ENCODE measurements at regions not wholly inside any gene's neighbourhood (a gene's known extent, or its start where the extent isn't known, plus 50 kb on each side); places are given as distances from the start of the nearest gene placed in this dataset.

- H3K23ac ChIP-seq (ENCODE audit: insufficient read length): no peak overlapping the region
- no peak overlapping the region for H3K14ac ChIP-seq (ENCODE audit: insufficient read length)
- no peaks in the 10 kb centered on the region for H3K36me3 ChIP-seq (ENCODE audit: control insufficient read depth in 2 of 4, insufficient read depth in 4 of 4, low read length in 3 of 4)
- no peak overlapping the region for H2AK5ac ChIP-seq (ENCODE audit: low read depth, low read length)
- no peak overlapping the region for H3K4ac ChIP-seq (replicated peaks; ENCODE audit: insufficient read length, low read depth, low read length)
- no peaks in the 10 kb centered on the region for H3K27me3 ChIP-seq (replicated peaks in 1 of 4; ENCODE audit: control insufficient read depth in 3 of 4, extremely low read depth in 1 of 4, insufficient read depth in 3 of 4, low read length in 3 of 4)
- no peak overlapping the region for H3K4me3 ChIP-seq (ENCODE audit: extremely low read depth in 1 of 4, insufficient read depth in 2 of 4, low read depth in 3 of 4, low read length in 4 of 4)
- H2AFZ ChIP-seq (ENCODE audit: low read length): no peak overlapping the region
- no peak overlapping the region for H4K5ac ChIP-seq (ENCODE audit: insufficient read length, low read depth, low read length)
- FAIRE-seq (no peak), DNase-seq (ENCODE audit: low read depth in 1 of 2, low spot score in 2 of 2) (no peak)
- ChIA-PET CTCF (ENCODE audit: partially characterized antibody) (no interaction called here), POLR2A (ENCODE audit: partially characterized antibody) (no interaction called here)
- H3K4me2 ChIP-seq (ENCODE audit: insufficient read depth in 1 of 2, low read depth in 2 of 2, low read length in 2 of 2): no peak overlapping the region
- no peak overlapping the region for H2BK15ac ChIP-seq (ENCODE audit: low read length)
- H2BK120ac ChIP-seq (replicated peaks; ENCODE audit: low read depth, low read length): no peak overlapping the region
- H2BK5ac ChIP-seq (ENCODE audit: low read depth, low read length): no peak overlapping the region
- no peaks in the 10 kb centered on the region for H3K79me2 ChIP-seq (ENCODE audit: control insufficient read depth in 1 of 2, insufficient read depth in 2 of 2, low read length in 2 of 2)
- H3K9ac ChIP-seq (replicated peaks in 1 of 4; ENCODE audit: extremely low read depth in 1 of 4, low read depth in 3 of 4, low read length in 3 of 4): no peak overlapping the region
- H3K56ac ChIP-seq (replicated peaks; ENCODE audit: insufficient read length, low read depth, low read length): no peak overlapping the region
- no peak overlapping the region for H4K8ac ChIP-seq (ENCODE audit: extremely low read depth, insufficient read depth, low read length)
- no peak overlapping the region for H3K18ac ChIP-seq (ENCODE audit: extremely low read depth, low read length)
- H4K20me1 ChIP-seq (replicated peaks in 1 of 2; ENCODE audit: control insufficient read depth in 1 of 2, insufficient read depth in 2 of 2, low read length in 2 of 2): no peaks in the 10 kb centered on the region
- H2BK12ac ChIP-seq (ENCODE audit: low read depth, low read length): no peak overlapping the region
- no peaks in the 10 kb centered on the region for H3K79me1 ChIP-seq (ENCODE audit: low read depth, low read length)
- H4K91ac ChIP-seq (replicated peaks; ENCODE audit: insufficient read length, low read length): no peak overlapping the region
- no peak overlapping the region for H2BK20ac ChIP-seq (ENCODE audit: low read length)
- H3K4me1 ChIP-seq (replicated peaks in 1 of 4; ENCODE audit: control insufficient read depth in 3 of 4, insufficient read depth in 4 of 4, low read length in 3 of 4): no peaks in the 10 kb centered on the region; a peak in 1 of 7 replicates
- H3K23me2 ChIP-seq (ENCODE audit: low read depth, low read length): no peaks in the 10 kb centered on the region
- H3K27ac ChIP-seq (ENCODE audit: low read depth, low read length): no peak overlapping the region
- TF ChIP-seq BRCA1 (IDR thresholded peaks at IDR 0.05; ENCODE audit: low read depth, low read length): no peak
- TF ChIP-seq SP1 (IDR thresholded peaks at IDR 0.05; ENCODE audit: low read depth, low read length): no peak
- TF ChIP-seq SRF (IDR thresholded peaks at IDR 0.05; ENCODE audit: low read depth, low read length): no peak
- no peak for TF ChIP-seq FOSL1 (IDR thresholded peaks at IDR 0.05; ENCODE audit: insufficient read depth, low read depth, low read length)
- TF ChIP-seq EZH2 (IDR thresholded peaks at IDR 0.05; ENCODE audit: low read depth, low read length, severe bottlenecking): no peak
- TF ChIP-seq, protein P1, sequence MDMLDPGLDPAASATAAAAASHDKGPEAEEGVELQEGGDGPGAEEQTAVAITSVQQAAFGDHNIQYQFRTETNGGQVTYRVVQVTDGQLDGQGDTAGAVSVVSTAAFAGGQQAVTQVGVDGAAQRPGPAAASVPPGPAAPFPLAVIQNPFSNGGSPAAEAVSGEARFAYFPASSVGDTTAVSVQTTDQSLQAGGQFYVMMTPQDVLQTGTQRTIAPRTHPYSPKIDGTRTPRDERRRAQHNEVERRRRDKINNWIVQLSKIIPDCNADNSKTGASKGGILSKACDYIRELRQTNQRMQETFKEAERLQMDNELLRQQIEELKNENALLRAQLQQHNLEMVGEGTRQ (IDR thresholded peaks at IDR 0.05; ENCODE audit: low read length): no peak
- no peak for TF ChIP-seq E2F6 (IDR thresholded peaks at IDR 0.05)
- TF ChIP-seq TAF1 (IDR thresholded peaks at IDR 0.05; ENCODE audit: low read depth, low read length): no peak
- H3K9me3 ChIP-seq (ENCODE audit: insufficient read depth in 2 of 2, low read depth in 1 of 2, low read length in 1 of 2): no peaks in the 10 kb centered on the region
These were observed 1727.5 kb downstream of the LRRC4C start for GRCh38 chr11:39732001-39732400.
